ENCODE measurements at regions not wholly inside any gene's neighbourhood (a gene's known extent, or its start where the extent isn't known, plus 50 kb on each side); places are given as distances from the start of the nearest gene placed in this dataset.
"Not testable (repeated sequence)": the region's sequence is repeated elsewhere in the genome, so short reads cannot be mapped to it uniquely, and the experiment has no call there.

DNA sequence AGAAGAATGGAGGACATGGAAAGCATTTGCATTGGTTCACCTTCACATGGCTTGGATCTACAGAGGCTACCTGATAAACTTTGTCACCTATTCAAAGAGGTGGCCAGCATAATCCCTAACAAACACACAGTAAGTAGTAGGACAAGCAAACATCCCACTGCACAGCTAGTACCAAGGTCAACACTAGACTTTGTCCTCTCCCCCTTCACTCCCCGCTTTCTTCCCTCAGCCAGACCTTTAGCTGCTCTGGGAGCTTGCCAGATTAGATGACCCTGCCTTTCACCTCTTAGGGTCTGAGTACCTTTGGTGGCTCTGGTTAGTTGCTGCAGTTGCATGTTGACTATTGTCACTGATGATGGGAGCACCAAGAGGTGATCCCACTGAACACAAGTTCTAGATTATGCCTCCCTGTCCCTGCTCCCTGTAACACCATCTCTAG lies 211.3 kb downstream of the CCDC74A start:
- not testable (repeated sequence) for DNase-seq

DNA sequence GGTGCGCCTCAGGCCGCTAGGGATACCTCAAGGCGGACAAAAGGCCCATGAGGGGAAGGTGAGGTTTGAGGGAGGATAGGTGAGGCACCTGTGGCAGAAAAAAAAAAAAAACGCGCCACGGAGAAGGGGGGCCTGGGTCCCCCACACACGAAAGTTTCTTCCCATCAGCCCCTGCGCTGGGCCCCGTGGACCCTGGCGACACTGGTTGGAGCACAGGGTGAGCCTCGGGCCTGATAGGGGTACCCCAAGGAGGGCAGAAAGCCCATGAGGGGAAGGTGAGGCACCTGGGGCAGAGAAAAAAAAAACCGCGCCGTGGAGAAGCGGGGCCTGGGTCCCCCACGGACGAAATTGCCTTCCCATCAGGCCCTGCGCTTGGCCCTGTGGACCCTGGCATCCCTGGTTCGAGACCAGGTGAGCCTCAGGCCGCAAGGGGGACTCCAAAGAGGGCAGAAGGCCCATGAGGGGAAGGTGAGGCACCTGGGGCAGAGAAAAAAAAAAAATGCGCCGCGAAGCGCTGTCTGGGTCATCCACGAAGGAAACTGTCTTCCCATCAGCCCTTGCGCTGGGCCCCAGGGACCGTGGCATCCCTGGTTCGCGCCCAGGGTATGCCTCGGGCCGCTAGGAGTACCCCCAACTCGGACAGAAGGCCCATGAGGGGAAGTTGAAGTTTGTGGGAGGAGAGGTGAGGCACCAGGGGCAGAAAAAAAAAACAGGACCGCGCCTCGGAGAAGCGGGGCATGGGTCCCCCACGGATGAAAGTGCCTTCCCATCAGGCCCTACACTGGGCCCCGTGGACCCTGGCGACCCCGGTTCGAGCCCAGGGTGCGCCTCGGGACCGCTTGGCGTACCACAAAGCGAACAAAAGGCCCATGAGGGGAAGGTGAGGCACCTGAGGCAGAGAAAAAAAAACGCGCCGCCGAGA lies 226.2 kb downstream of the CCDC74A start:
- DNase-seq, result no peak

DNA sequence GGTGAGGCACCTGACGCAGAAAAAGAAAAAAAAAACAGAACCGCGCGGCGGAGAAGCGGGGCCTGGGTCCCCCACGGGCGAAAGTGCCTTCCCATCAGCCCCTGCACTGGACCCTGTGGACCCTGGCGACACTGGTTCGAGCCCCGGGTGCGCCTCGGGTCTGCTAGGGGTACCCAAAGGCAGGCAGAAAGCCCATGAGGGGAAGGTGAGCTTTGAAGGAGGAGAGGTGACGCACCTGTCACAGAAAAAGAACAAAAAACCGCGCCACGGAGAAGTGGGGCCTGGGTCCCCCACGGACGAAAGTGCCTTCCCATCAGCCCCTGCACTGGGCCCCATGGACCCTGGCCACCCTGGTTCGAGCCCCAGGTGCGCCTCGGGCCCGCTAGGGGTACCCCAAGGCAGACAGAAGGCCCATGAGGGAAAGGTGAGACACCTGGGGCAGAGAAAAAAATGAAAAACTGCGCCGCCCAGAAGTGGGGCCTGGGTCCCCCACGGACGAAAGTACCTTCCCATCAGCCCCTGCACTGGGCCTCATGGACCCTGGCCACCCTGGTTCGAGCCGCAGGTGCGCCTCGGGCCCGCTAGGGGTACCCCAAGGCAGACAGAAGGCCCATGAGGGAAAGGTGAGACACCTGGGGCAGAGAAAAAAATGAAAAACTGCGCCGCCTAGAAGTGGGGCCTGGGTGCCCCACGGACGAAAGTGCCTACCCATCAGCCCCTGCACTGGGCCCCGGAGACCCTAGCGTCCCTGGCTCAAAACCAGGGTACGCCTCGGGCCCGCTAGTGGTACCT lies 227.4 kb downstream of the CCDC74A start:
- no peak for DNase-seq

DNA sequence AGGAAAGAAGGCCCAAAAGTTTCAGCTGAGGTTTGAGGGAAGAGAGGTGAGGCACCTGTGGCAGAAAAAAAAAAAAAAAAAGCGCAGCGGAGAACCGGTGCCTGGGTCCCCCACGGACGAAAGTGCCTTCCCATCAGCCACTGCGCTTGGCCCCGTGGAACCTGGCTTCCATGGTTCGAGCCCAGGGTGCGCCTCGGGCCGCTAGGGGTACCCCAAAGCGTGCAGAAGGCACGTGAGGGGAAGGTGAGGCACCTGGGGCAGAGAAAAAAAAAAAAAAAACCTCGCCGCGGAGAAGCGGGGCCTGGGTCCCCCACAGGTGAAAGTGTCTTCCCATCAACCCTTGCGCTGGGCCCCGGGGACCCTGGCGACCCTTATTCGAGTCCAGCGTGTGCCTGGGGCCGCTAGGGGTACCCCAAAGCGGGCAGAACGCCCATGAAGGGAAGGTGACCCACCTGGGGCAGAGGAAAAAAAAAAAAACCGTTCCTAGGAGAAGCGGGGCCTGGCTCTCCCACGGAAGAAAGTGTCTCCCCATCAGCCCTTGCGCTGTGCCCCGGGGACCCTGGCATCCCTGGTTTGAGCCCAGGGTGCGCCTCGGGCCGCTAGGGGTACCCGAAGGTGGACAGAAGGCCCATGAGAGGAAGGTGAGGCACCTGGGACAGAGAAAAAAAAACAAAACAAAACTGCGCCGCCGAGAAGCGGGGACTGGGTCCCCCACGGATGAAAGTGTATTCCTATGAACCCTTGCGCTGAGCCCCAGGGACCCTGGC lies 228.6 kb downstream of the CCDC74A start:
- no peak for DNase-seq

GRCh38 chr2:131758941-131759340 lies 231.3 kb downstream of the CCDC74A start:
- DNase-seq, result not testable (repeated sequence)

DNA sequence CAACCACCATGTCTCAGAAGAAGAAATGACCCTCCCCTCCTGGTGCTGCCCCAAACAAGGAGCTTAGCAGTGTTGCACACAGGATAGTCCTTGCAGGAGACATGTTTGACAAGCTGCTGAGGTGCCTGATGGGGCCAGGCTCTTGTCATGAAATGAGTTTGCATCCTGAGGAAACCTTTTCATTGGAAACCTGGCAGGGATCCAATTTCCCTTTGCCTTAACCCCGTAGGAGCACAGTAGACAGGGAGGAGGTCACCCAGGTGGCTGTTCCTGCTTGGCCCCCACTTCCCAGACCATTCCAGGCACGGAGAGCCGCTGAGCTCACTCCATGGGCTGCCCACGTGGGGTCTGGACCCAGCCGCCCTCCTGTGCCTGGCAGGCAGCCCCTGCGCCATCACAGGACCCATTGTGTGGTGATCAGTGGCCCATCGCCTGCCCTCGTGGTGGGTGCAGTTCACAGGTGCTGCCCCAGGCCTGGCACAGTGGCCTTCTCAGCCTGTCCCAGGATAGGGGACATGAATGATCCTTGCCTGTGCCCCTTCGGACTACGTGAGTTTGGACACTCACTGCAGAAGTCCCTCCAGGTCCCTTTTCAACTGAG lies 247.4 kb downstream of the CCDC74A start:
- not testable (repeated sequence) for DNase-seq

GRCh38 chr2:131775903-131776506 lies 248.3 kb downstream of the CCDC74A start:
- not testable (repeated sequence) for DNase-seq

- not testable (repeated sequence) for DNase-seq
Measured at GRCh38 chr2:131780446-131780845, 252.8 kb downstream of the CCDC74A start.

- DNase-seq, result peak in 1 of 3 donors; percentile 2
Measured at GRCh38 chr2:131801210-131801744, 273.6 kb downstream of the CCDC74A start.

GRCh38 chr2:131801745-131802350 lies 274.2 kb downstream of the CCDC74A start:
- DNase-seq, result peak; percentile 20 to 61 (median 29)

- peak; percentile 2 to 32 (median 8) for DNase-seq
Measured at GRCh38 chr2:131802351-131802836, 274.7 kb downstream of the CCDC74A start.

DNA sequence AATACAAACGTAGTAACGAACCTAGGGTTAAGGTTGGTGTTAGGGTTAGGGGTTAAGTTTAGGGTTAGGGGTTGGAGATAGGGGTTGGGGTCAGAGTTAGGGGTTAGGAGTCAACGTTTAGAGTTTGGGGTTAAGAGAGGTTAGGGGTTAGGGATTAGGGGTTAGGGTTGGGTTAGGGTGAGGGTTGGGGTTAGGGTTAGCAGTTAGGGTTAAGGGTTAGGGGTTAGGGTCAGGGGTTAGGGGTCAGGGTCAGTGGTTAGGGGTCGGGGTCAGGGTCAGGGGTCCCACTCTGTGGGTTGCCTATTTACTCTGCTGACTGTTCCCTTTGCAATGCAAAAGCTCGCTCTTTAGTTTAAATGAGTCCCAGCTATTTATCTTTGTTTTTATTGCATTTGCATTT lies 275.5 kb downstream of the CCDC74A start:
- DNase-seq, result not testable (repeated sequence)

DNA sequence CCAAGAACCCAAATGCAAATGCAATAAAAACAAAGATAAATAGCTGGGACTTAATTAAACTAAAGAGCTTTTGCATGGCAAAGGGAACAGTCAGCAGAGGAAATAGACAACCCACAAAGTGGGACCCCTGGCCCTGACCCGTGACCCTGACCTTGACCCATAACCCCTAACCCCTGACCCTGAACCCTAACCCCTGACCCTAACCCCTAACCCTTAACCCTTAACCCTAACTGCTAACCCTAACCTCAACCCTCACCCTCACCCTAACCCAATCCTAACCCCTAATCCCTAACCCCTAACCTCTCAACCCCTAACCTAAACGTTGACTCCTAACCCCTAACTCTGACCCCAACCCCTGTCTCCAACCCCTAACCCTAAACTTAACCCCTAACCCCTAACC lies 284.9 kb downstream of the CCDC74A start:
- not testable (repeated sequence) for DNase-seq

DNA sequence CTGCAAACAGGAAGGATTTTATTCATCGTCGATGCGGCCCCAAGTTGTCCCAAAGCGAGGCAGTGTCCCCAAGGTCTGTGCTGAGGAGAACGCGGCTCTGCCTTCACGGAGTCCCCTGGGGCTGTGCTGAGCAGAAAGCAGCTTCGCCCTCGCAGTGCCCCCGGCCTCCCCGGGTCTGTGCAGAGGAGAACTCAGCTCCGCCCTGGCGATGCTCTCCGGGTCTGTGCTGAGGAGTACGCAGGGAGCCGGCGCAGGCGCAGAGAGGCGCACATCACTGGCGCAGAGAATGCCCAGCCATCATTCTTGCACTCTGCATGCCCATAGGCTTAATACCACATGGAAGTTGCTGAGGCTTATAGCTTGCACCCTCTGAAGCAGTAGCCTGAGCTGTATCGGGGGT lies 285.7 kb downstream of the CCDC74A start:
- DNase-seq, result not testable (repeated sequence)

DNA sequence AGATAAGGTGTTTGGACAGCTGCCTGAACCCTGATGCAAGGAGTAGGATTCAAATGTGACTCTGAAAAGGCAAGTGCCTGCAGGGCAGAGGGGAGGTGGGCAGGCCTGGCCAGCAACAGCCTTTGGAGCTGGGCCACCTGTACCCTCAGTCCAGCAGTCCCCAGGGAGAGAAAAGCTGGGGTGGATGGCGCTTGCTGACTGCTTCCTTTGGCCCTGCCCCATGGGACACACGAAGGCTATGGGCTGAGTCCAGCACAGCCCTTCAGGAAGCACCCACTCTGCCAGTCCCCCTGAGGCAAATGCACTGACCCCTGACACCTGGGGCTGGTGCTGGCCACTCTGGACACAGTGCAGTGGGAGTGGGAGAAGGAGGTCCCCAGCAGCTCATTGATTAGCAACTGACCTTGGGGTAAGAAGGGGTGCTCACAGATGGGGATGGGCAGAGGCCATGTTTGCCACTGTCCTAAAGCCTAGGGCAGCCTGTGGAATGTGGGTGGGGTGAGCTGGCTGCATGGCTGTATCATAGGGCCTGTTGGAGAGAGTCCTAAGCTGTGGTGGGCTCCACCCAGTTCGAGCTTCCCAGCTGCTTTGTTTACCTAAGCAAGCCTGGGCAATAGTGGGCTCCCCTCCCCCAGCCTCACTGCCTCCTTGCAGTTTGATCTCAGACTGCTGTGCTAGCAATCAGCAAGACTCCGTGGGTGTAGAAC lies 290.7 kb downstream of the CCDC74A start:
- not testable (repeated sequence) for DNase-seq

DNA sequence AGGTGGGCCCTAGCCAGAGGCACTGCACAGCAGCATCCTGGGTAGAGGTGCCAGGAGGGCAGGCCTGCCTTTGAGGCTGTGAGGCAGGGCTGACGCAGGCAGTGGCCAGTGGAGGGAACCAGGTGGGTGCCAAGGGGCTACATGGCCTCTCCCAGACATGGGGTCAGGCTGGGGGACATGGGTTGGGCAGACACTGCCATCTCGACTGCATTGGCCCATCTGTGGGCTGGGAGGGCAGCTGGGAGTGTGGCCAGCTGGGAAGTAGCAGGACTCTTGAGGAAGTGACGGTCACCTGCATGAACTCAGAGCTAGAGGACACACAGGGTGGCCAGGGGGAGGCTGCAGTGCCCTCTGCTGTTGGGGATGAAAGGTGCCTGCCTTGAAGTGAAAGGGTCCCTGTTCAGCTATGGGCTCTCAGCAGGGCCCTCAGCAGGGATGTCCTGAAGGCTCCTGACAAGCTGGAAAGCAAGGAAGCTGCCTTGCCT lies 294.6 kb downstream of the CCDC74A start:
- DNase-seq, result not testable (repeated sequence)

- DNase-seq, result not testable (repeated sequence)
Measured at GRCh38 chr2:131823058-131823457, 295.4 kb downstream of the CCDC74A start.

GRCh38 chr2:131824986-131825385 lies 297.3 kb downstream of the CCDC74A start:
- DNase-seq, result not testable (repeated sequence)

All from muscle of back (tissue), 3 donors.